Fibroblast of lung (primary cell): ENCODE measurements at regions not wholly inside any gene's neighbourhood (a gene's known extent, or its start where the extent isn't known, plus 50 kb on each side); places are given as distances from the start of the nearest gene placed in this dataset.

Experiments
- DNase-seq, 2 donors: peaks; one replicate each; pipeline versions ENCODE4 v3.0.0 to v3.0.0-alpha.2; 2010; ENCODE audit warnings: low read depth in 2 of 2
- H2AFZ ChIP-seq: 2 replicates; pipeline ENCODE4 v1.5.1; 2012; ENCODE audit warnings: low read length, control low read depth, inconsistent platforms
- H3K27ac ChIP-seq: 2 replicates; pipeline ENCODE4 v1.5.1; 2011; ENCODE audit warnings: low read length, control low read depth; ENCODE audit not compliant: insufficient read depth
- H3K27me3 ChIP-seq: 2 replicates; pipeline ENCODE4 v1.5.1; 2011; ENCODE audit warnings: mild to moderate bottlenecking, low read length; ENCODE audit not compliant: control insufficient read depth, insufficient read depth
- H3K36me3 ChIP-seq: 2 replicates; pipeline ENCODE4 v1.5.1; 2011; ENCODE audit warnings: low read length; ENCODE audit not compliant: control insufficient read depth, insufficient read depth
- H3K4me1 ChIP-seq: 2 replicates; pipeline ENCODE4 v1.5.1; 2011; ENCODE audit warnings: low read length; ENCODE audit not compliant: control insufficient read depth, insufficient read depth; ENCODE audit errors: extremely low read depth
- H3K4me2 ChIP-seq: 2 replicates; pipeline ENCODE4 v1.5.1; 2011; ENCODE audit warnings: low read length, control low read depth; ENCODE audit not compliant: insufficient read depth; ENCODE audit errors: extremely low read depth
- H3K4me3 ChIP-seq, 4 experiments: fragments of 200-600 bp in 1 of 4; sonication (generic) in 1 of 4; replicated peaks in 1 of 4; 2 replicates each; pipeline ENCODE4 v1.5.1; 2011 to 2016; ENCODE audit warnings: low read length in 4 of 4, low read depth in 3 of 4, mild to moderate bottlenecking in 3 of 4, control low read depth in 2 of 4, inconsistent platforms in 1 of 4, mixed read lengths in 1 of 4; ENCODE audit not compliant: insufficient read depth in 1 of 4; ENCODE audit errors: control extremely low read depth in 1 of 4
- H3K79me2 ChIP-seq: 2 replicates; pipeline ENCODE4 v1.5.1; 2012; ENCODE audit warnings: mild to moderate bottlenecking, low read length, inconsistent platforms; ENCODE audit not compliant: control insufficient read depth, insufficient read depth
- H3K9ac ChIP-seq: 2 replicates; pipeline ENCODE4 v1.5.1; 2011; ENCODE audit warnings: mild to moderate bottlenecking, low read length, control low read depth; ENCODE audit not compliant: insufficient read depth
- H3K9me3 ChIP-seq: 2 replicates; pipeline ENCODE4 v1.5.1; 2012; ENCODE audit warnings: low read depth, low read length; ENCODE audit not compliant: control insufficient read depth, insufficient read depth
- H4K20me1 ChIP-seq: 2 replicates; pipeline ENCODE4 v1.5.1; 2011; ENCODE audit warnings: low read length; ENCODE audit not compliant: control insufficient read depth, insufficient read depth; ENCODE audit errors: extremely low read depth
- EZH2 ChIP-seq: IDR thresholded peaks from 2 replicates; pipeline ENCODE4 v1.5.1; 2012; ENCODE audit warnings: low read length, control low read depth, mild to moderate bottlenecking; ENCODE audit errors: missing control alignments
- TF ChIP-seq, protein P1 (sequence below), 2 donors: IDR thresholded peaks in 1 of 2; conservative IDR thresholded peaks in 1 of 2; 1 replicate in 1 of 2; 2 replicates in 1 of 2; pipeline ENCODE4 v1.5.1; 2011 to 2012; ENCODE audit warnings: low read length in 2 of 2, control low read depth in 1 of 2, inconsistent platforms in 1 of 2, low read depth in 1 of 2, mild to moderate bottlenecking in 1 of 2

DNA sequence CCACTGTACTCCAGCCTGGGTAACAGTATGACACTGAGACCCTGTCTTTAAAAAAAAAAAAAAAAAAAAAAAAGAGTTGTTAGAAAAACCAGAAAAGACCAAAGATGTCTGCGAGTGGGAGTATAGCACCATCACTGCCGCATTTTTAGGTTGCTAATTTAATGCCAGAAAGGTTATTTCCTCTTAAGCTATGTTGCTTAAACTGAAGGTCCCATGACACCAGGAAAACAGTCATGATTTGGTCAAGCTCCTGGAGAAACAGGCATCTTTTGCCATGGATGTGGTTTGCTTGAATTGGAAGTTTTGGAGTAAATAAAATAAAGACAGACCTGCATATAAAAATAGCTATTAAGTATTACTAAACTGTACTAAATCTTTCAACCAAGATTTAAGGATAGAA lies 68.3 kb upstream of the TNFRSF21 start:
- no peak overlapping the region for H3K4me2 ChIP-seq
- H3K27ac ChIP-seq, result no peak overlapping the region
- no peaks in the 10 kb centered on the region for H4K20me1 ChIP-seq
- H3K36me3 ChIP-seq, result no peaks in the 10 kb centered on the region
- no peak overlapping the region for H3K4me3 ChIP-seq
- no peak overlapping the region for H2AFZ ChIP-seq
- no peak overlapping the region for H3K9ac ChIP-seq
- H3K27me3 ChIP-seq, result no peaks in the 10 kb centered on the region
- no peaks in the 10 kb centered on the region for H3K4me1 ChIP-seq
- no peak for TF ChIP-seq EZH2
- DNase-seq, result no peak
- H3K9me3 ChIP-seq, result no peaks in the 10 kb centered on the region
- H3K79me2 ChIP-seq, result no peaks in the 10 kb centered on the region

DNA sequence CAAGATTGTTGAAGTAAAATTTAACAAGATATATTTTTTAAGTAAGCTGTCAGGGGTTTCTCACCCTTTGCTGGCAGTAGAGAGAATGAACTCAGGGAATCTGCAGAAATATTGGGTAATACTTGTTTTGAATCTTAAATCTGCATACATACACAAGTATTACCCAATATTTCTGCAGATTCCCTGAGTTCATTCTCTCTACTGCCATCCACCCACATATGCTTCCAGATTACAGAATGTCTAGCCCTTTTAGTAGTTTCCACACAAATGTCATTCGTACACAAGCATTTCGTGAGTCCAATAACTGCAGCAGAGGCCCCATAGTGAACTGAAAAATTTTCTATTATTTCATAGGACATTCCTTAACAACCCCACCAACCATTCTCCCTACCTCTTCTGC lies 69.6 kb upstream of the TNFRSF21 start:
- H3K27me3 ChIP-seq, result no peaks in the 10 kb centered on the region
- H3K4me2 ChIP-seq, result no peak overlapping the region
- no peak overlapping the region for H2AFZ ChIP-seq
- H3K36me3 ChIP-seq, result no peaks in the 10 kb centered on the region
- no peaks in the 10 kb centered on the region for H3K79me2 ChIP-seq
- no peak overlapping the region for H3K9ac ChIP-seq
- H3K9me3 ChIP-seq, result no peaks in the 10 kb centered on the region
- TF ChIP-seq, protein P1, sequence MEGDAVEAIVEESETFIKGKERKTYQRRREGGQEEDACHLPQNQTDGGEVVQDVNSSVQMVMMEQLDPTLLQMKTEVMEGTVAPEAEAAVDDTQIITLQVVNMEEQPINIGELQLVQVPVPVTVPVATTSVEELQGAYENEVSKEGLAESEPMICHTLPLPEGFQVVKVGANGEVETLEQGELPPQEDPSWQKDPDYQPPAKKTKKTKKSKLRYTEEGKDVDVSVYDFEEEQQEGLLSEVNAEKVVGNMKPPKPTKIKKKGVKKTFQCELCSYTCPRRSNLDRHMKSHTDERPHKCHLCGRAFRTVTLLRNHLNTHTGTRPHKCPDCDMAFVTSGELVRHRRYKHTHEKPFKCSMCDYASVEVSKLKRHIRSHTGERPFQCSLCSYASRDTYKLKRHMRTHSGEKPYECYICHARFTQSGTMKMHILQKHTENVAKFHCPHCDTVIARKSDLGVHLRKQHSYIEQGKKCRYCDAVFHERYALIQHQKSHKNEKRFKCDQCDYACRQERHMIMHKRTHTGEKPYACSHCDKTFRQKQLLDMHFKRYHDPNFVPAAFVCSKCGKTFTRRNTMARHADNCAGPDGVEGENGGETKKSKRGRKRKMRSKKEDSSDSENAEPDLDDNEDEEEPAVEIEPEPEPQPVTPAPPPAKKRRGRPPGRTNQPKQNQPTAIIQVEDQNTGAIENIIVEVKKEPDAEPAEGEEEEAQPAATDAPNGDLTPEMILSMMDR (conservative IDR thresholded peaks at IDR 0.05 in 1 of 2, IDR thresholded peaks at IDR 0.05 in 1 of 2; ENCODE audit: low read depth in 1 of 2, low read length in 2 of 2), result no peak
- no peak for TF ChIP-seq EZH2
- no peaks in the 10 kb centered on the region for H3K4me1 ChIP-seq
- H3K27ac ChIP-seq, result no peak overlapping the region
- no peak overlapping the region for H3K4me3 ChIP-seq
- DNase-seq, result peak; percentile 3 to 6
- no peaks in the 10 kb centered on the region for H4K20me1 ChIP-seq

DNA sequence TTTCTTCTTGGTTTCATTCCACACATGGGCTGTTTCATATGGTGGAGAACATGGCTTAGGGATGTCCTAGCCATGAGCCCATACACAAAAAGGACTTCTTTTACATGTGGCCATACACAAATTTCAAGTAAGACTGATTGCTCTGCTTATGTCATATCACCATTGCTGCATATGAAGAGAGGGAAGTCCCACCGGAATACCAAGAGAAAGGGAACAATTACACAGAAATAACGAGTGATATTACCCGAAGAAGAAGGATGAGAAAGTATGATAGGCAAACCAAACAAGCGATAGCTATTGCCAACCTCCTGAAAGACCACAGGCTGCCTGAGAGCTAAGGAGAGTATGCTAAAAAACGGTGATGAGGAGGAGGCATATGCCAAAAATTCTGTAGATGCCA lies 70.5 kb upstream of the TNFRSF21 start:
- no peaks in the 10 kb centered on the region for H3K27me3 ChIP-seq
- TF ChIP-seq EZH2, result no peak
- TF ChIP-seq, protein P1 (conservative IDR thresholded peaks at IDR 0.05 in 1 of 2, IDR thresholded peaks at IDR 0.05 in 1 of 2; ENCODE audit: low read depth in 1 of 2, low read length in 2 of 2), result no peak
- H3K27ac ChIP-seq, result no peak overlapping the region
- H3K79me2 ChIP-seq, result no peaks in the 10 kb centered on the region
- H3K36me3 ChIP-seq, result no peaks in the 10 kb centered on the region
- H2AFZ ChIP-seq, result no peak overlapping the region
- no peaks in the 10 kb centered on the region for H3K4me1 ChIP-seq
- H3K4me3 ChIP-seq, result no peak overlapping the region
- H4K20me1 ChIP-seq, result no peaks in the 10 kb centered on the region
- DNase-seq, result no peak
- no peak overlapping the region for H3K4me2 ChIP-seq
- no peaks in the 10 kb centered on the region for H3K9me3 ChIP-seq
- no peak overlapping the region for H3K9ac ChIP-seq

DNA sequence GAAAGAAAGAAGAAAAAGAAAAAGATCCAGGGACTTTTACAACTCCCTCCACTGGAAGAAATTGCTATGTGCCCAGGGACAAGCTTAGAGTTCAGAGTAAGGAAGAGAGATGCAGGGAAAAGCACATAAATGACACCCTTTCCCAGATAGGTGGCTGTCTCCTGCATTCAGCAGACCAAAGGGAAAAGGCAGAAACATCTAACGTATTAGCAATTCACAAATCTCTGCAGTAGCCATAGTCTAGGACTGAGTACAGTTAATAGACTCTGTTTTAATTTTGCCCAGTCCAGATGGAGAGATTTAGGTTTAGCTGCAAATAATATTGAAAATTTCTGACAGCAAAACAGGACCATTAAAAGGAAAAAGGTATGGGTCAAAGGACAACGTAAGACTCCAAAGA lies 71.3 kb upstream of the TNFRSF21 start:
- no peak for TF ChIP-seq EZH2
- TF ChIP-seq, protein P1 (conservative IDR thresholded peaks at IDR 0.05 in 1 of 2, IDR thresholded peaks at IDR 0.05 in 1 of 2; ENCODE audit: low read depth in 1 of 2, low read length in 2 of 2), result no peak
- Histone ChIP-seq H3K27ac (no peak overlapping the region), H3K4me3 (no peak overlapping the region), H3K27me3 (no peaks in the 10 kb centered on the region), H3K79me2 (no peaks in the 10 kb centered on the region), H3K4me1 (no peaks in the 10 kb centered on the region), H3K36me3 (no peaks in the 10 kb centered on the region), H3K9ac (no peak overlapping the region), H2AFZ (no peak overlapping the region), H4K20me1 (no peaks in the 10 kb centered on the region), H3K9me3 (no peaks in the 10 kb centered on the region), H3K4me2 (no peak overlapping the region)
- DNase-seq, result no peak
